Cardiac fibroblast (primary cell): ENCODE measurements at regions not wholly inside any gene's neighbourhood (a gene's known extent, or its start where the extent isn't known, plus 50 kb on each side); places are given as distances from the start of the nearest gene placed in this dataset.
A peak's percentile ranks its signal among the peaks of the same experiment; 100 is the strongest.

ENCODE experiments used
- DNase-seq, 2 donors: peaks; one replicate each; pipeline versions ENCODE4 v3.0.0 to v3.0.0-alpha.2; 2010; ENCODE audit warnings: low read depth in 2 of 2
- H3K4me3 ChIP-seq, 2 donors: replicated peaks in 1 of 2; 1 replicate in 1 of 2; 2 replicates in 1 of 2; pipeline ENCODE4 v1.5.1; 2011; ENCODE audit warnings: low read depth in 2 of 2, low read length in 2 of 2, mild to moderate bottlenecking in 2 of 2, moderate library complexity in 1 of 2
- TF ChIP-seq, protein P1 (sequence below): IDR thresholded peaks from one replicate; pipeline ENCODE4 v1.5.1; 2011; ENCODE audit warnings: low read depth, mild to moderate bottlenecking, low read length, inconsistent platforms

DNA sequence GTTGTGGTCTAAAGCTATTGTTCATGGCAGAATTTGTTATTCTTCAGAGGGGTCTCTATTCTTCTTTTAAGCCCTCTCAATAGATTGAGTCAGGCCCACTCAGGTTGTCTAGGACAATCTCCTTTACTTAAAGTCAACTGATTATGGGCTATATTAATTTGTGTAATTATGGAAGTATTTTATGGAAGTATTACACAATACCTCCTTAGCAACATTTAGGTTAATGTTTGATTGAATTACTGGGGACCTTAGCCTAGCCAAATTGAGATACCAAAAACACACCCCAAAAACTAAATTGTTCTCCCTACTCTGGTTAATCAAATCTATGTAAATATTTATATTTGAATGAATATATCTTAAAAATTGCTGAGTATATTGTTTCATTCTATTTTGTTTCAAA is 347.1 kb upstream of the GRIN3A start:
- no peak for DNase-seq
- no peak overlapping the region for H3K4me3 ChIP-seq
- TF ChIP-seq, protein P1, sequence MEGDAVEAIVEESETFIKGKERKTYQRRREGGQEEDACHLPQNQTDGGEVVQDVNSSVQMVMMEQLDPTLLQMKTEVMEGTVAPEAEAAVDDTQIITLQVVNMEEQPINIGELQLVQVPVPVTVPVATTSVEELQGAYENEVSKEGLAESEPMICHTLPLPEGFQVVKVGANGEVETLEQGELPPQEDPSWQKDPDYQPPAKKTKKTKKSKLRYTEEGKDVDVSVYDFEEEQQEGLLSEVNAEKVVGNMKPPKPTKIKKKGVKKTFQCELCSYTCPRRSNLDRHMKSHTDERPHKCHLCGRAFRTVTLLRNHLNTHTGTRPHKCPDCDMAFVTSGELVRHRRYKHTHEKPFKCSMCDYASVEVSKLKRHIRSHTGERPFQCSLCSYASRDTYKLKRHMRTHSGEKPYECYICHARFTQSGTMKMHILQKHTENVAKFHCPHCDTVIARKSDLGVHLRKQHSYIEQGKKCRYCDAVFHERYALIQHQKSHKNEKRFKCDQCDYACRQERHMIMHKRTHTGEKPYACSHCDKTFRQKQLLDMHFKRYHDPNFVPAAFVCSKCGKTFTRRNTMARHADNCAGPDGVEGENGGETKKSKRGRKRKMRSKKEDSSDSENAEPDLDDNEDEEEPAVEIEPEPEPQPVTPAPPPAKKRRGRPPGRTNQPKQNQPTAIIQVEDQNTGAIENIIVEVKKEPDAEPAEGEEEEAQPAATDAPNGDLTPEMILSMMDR, result no peak

DNA sequence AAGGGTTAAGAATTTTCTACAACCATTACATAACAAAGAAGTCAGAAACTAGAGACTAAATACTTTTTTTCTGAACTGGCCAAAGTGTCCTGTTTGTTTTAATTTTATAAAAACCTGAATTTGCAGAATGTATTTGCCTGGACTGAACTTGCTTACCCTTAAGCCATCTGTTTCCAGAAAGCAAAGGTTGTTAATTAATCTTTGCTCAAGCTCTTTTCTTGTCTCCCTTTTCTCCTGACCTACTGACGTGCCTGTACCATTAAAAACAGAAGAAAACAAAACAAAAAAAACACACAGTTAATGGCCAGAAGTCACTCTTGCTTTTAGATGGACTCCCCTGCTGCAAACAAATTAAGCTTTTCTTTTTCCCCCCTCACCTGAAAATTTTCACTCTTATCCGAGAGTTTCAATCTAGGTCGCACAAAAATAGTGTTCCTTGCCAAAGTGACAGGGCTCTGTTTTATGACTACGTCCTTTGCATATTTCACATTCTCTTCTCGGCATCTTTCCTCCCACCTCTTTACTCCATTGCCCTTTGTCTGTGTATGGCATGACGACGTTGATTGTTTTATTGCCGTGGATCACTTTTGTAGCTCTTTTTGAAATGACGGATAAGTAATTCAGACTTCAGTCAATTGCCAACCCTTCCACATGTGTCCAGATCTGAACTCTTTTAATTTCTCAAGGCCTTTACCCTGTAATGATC is 333.8 kb upstream of the GRIN3A start:
- H3K4me3 ChIP-seq, result no peak overlapping the region
- no peak for DNase-seq
- TF ChIP-seq, protein P1, result no peak

DNA sequence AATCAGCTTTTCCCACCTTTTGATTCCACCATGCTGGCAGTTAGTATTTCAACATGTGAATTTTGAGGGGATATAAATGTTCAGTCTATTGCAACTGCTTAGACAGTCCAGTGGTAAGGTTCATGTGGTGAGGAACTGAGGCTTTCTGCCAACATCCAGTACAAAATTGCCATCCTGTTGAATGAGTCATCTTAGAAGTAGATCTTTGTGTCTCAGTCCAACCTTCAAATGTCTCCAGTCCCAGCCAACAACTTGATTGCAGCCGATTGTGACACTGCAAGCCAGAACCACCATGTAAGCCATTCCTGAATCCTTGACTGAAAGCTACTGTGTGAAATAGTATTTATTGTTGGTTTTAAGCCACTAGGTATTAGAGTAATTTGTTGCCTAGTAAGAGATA is 331.5 kb upstream of the GRIN3A start:
- no peak overlapping the region for H3K4me3 ChIP-seq
- peak in 1 of 2 donors; percentile 59 for DNase-seq
- TF ChIP-seq, protein P1, result no peak

DNA sequence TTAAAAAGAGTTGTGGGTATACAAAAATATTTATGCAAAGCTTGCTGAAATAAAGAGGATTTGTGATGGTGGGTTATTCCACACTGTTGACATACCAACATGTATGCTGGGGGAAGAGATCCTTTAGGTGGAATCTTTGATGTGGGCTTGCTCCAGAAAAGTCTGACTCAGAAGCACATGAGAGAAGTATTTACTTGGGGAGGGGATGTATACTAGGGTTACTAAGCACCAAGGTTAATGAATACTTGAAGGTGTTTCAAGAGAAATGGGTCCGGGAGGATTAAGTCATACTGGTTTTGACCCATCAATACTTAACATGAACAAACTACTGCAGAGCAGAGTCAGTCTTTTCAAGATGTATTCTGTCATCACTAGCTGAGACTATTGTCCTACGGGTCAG is 316.4 kb upstream of the GRIN3A start:
- TF ChIP-seq, protein P1, result no peak
- no peak overlapping the region for H3K4me3 ChIP-seq
- DNase-seq, result no peak

DNA sequence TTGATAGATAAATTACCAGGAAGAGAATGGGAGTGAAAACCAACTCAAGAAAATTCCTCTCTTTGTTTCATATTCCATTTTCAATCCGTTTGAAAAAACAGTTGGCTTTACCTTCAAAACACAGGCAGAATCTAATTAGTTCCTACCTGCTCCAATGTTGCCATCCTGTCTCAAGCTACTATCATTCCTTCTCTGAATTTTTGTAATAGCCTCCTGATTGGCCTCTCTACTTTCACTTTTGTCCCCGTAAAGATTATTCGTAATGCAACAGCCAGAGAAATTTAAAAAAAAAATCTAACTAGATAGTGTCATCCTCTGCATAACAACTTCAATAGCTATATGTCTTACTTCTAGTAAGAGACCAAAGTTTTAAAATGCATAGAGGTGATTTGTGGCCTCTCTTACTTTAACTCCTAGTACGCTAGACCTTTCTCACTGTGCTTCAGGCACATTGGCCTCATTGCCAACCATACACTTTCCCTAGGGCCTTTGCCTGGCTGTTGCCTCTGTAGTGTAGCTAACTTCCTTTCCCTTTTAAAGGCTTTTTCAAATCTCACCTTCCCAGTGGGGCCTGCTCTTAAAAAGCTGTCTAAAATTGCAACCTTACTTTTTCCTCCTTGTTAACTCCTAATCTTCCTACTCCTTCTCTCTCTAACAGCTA is 311.3 kb upstream of the GRIN3A start:
- peak in 1 of 2 donors; percentile 24 for DNase-seq
- H3K4me3 ChIP-seq, result peak overlapping the region in 1 of 2 donors; percentile 15
- TF ChIP-seq, protein P1, result no peak

DNA sequence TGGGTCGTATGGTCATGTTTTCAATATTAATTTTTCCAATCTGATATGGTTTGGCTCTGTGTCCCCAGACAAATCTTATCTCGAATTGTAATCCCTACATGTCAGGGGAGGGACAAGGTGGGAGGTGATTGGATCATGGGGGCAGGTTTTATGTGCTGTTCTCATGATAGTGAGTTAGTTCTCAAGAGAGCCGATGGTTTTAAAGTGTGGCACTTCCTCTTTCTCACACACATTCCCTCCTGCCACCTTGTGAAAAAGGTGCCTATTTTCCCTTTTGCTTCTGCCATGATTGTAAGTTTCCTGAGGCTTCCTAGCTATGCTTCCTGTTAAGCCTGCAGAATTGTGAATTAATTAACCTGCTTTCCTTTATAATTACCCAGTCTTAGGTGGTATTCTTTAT is 309.1 kb upstream of the GRIN3A start:
- no peak for DNase-seq
- H3K4me3 ChIP-seq, result no peak overlapping the region
- TF ChIP-seq, protein P1, result no peak
